Activated T-helper 1 cell treated with anti-CD3 and anti-CD28 coated beads, Interleukin-2, amount 50 U/mL, for 16 hours (primary cell): ENCODE measurements at regions not wholly inside any gene's neighbourhood (a gene's known extent, or its start where the extent isn't known, plus 50 kb on each side); places are given as distances from the start of the nearest gene placed in this dataset.
"Not testable (repeated sequence)": the region's sequence is repeated elsewhere in the genome, so short reads cannot be mapped to it uniquely, and the experiment has no call there.

Source experiments
- DNase-seq, 2 donors: peaks; one replicate each; pipeline ENCODE4 v3.0.0-alpha.2; 2020; ENCODE audit warnings: low read depth in 1 of 2, low spot score in 1 of 2

DNA sequence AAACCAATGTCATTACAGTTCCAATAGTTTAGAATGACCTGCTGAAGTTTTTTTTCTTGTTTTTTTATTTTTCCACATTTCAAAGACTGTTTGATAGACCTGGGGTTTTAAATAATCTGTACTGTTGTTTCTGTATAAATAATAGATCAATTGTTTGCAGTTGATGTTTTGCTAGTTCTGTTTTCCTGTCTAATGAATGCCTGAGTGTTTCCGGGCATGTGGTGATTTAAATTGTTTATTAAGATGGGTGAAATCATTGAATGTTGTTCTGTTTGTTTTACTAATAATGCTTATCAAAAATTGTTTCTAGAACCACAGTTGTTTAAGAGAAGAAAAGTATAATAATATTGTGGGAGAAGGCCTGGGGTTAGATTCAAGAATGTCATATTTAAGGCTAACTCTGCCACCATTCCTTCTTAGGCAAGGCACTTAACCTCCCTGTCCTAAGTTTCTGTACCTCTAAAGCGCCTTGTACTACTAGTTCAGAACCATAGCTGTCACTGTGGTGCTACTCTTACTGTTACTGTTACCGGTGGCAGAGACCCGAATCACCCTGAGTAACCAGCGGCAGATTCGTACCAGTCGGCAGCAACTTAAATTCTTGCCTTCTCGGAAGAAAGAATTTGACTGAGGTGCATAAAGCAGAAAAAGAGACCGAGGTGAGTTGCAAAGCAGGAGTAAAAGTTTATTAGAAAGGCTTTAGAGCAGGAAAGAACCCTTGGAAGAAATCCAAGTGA is 1014.1 kb downstream of the REEP3 start:
- DNase-seq: no peak

DNA sequence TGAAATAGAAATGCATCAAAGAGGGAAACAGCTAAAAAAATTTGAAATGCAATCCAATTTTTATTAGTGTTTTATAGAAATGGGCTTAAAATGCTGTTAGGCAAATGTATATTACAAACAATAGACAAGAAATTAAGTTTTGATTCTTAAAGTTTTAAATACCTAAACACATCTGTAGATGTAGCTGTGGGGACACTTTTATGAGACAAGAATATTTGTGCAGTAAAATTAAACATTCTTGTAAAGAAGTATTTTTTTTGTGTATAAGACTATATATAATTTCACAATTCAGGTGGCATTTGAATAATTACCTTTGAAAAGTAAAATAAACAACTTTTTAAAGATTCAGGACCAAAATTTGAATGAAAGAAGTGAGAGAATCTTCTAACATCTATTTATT is 1015.9 kb downstream of the REEP3 start:
- no peak for DNase-seq

DNA sequence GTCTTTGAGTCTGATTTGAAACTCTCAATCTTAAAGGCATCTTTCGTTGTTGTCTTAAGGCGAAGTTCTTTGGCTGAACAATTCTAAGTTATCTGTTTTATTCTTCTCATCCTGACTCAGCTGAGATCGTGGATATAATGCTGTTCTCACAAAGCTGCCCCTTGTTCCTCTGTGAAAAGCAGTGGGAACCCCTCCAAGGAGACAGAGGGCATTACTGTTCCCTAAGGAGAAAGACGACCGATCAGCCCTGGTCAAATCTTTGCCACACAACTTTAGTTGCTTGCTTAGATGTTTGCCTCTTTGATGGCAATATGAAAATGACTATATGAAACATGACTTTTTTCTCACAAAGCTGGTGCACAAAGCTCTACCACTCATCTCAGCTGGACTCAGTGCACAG is 1016.7 kb downstream of the REEP3 start:
- no peak for DNase-seq

- DNase-seq: no peak
Measured at GRCh38 chr10:64546073-64546472, 1024.9 kb downstream of the REEP3 start.

- DNase-seq: no peak
Measured at GRCh38 chr10:64547168-64547567, 1026.0 kb downstream of the REEP3 start.

GRCh38 chr10:64555666-64556065 is 1034.5 kb downstream of the REEP3 start:
- no peak for DNase-seq

- no peak for DNase-seq
Measured at GRCh38 chr10:64558094-64558835, 1037.1 kb downstream of the REEP3 start.

- no peak for DNase-seq
Measured at GRCh38 chr10:64571056-64571455, 1049.9 kb downstream of the REEP3 start.

DNA sequence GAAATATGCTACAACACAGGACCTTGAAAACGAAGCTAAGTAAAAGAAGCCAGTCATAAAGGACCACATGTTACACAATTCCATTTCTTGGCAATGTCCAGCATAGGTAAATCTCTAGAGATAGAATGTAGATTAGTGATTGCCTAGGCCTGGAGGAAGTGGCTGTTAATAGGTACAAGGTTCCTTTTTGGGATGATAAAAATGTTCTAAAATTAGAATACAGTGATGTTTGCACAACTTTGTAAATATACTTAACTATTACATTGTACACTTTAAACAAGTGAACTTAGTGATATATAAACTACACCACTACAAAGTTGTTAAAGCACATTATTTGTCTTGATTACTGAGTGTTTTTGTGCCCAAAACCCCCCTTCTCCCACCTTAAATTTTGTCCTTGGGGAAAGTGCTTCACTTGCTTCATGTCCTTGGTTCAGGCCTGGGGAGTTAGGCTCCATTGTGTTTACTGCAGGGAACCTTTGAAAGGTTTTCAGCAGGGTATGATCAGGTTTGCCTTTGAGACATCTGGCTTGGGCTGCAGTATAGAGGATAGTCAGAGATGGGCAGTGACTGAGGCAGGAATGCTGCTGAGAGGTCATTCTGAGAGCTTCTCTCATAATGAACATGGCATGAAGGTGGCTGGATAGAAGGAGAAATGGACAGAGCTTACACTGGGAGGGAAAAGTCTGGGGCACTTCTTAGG is 1052.6 kb downstream of the REEP3 start:
- no peak for DNase-seq

GRCh38 chr10:64574371-64574770 is 1053.2 kb downstream of the REEP3 start:
- no peak for DNase-seq

DNA sequence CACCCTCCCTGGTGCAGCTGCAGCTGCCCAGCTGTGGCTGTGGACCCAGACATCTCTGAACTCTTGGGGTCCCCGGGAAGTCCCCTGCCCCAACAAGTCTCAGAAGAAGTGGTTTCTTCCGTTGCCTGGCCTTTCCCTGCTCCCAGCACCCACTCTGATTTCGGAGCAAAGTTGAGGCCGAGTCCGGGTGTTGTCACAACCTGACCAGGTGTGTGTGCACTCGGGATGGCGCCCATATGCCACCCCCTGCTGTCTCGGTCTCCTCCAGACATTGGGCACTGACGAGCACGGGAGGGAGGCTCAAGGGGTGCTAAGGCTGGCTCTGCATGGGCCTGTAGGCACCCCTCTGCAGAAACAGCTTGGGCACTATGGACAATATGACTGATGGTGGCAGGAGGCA is 1055.3 kb downstream of the REEP3 start:
- no peak for DNase-seq

GRCh38 chr10:64578757-64579156 is 1057.6 kb downstream of the REEP3 start:
- DNase-seq: not testable (repeated sequence)

- no peak for DNase-seq
Measured at GRCh38 chr10:64586934-64587503, 1065.8 kb downstream of the REEP3 start.

GRCh38 chr10:64594072-64594471 is 1072.9 kb downstream of the REEP3 start:
- DNase-seq: no peak

DNA sequence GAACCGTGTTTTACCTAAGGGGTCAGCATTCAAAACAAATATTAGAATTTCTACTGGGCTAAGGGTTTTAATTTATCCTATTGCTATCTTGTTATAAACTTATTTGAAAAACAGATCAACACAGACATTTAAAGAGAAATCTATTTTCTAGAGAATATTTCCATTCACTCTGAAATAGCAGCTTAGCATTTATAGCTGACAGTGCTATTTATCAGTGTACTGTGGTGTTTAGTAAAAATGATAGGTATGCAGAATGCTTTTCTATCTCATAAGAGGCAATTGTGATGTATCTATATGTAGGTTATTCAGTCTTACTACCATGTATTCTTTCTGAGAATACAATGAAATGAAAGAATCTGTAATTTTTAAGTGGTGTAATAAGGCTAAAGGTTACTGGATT is 1077.4 kb downstream of the REEP3 start:
- DNase-seq: no peak

DNA sequence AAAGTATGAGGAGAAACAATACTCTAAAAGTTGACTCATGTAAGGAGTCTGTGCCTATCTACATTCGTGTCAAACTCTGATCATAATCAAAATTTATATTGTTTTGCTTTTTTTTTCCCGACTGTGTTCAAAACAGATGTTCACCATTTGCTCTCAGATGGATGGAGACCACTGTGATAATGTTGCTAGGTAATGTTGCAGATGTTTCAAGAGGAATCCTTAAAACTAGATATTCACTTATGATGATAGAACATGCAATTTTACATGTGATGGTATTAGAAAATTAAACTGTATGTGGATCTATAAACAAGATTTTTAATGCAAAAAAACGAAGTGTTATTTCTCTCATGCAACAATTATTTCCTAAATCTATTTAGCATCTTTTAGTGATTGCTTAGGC is 1080.1 kb downstream of the REEP3 start:
- DNase-seq: no peak

DNA sequence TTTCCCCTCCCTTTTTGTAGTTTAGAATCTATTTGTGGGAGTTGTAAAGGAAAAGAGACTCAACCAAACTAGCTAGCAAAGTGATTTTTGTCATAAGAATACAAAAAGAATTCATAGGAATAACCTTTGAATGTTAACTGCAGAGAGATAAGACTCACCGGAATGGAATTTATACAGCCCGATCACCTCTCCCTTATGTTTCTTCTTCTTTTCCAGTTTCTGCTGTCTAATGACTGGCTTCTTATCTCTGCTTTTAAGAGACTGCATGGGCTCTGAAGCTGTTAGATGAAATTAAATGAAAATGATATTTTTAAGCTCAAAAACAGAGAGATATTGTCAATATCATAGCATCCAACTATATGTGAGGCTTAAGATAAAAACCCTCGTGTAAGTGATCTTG is 1095.9 kb downstream of the REEP3 start:
- no peak for DNase-seq

GRCh38 chr10:64619102-64619501 is 1097.9 kb downstream of the REEP3 start:
- no peak for DNase-seq

DNA sequence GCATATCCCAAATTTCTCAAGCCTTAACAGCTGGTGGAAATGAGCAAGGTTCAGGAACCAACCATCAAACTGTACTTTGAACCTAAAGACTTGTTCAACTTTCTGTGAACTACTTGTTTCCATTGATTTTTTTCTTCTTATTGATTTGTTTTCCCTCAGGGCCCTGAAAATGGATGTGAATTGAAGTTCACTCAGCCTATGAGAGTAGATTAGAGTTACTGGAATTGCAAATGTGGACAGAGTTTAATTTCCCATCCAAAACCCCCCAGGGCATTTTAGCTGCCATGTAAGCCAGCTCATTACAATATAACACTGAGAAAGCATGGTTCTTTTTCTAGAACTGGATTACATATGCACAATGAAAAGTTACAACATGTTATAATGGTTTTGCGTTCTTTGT is 1105.7 kb downstream of the REEP3 start:
- DNase-seq: no peak

- DNase-seq: no peak
Measured at GRCh38 chr10:64630534-64630933, 1109.3 kb downstream of the REEP3 start.

DNA sequence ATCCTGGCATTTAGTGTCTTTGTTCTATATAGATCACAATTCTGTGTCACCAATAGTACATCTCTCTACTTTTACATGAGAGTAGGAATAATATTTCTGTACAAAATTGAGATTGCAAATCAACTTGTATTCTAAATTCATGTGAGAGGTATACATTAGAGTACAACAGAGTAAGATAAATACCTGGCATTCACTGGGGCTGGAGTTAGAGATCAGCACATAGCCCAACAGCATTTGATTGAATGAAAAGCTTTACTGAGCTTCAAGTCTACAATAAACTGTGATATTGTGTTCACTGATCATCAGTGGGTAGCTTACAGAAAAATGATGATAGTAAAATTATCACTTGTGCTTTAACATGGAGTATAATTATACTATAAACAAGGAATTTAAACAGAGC is 1114.7 kb downstream of the REEP3 start:
- DNase-seq: no peak

- no peak for DNase-seq
Measured at GRCh38 chr10:64636461-64636860, 1115.3 kb downstream of the REEP3 start.
